HG02884 (cell line): ENCODE measurements at regions not wholly inside any gene's neighbourhood (a gene's known extent, or its start where the extent isn't known, plus 50 kb on each side); places are given as distances from the start of the nearest gene placed in this dataset.
A peak's percentile ranks its signal among the peaks of the same experiment; 100 is the strongest.
"Not testable (repeated sequence)": the region's sequence is repeated elsewhere in the genome, so short reads cannot be mapped to it uniquely, and the experiment has no call there.

Experiments
- ATAC-seq: cut with Tn5 transposase; IDR thresholded peaks from one replicate; pipeline ENCODE4 v1.9.1; 2021; ENCODE audit warnings: mild to moderate bottlenecking, moderate library complexity; ENCODE audit not compliant: unreplicated experiment

GRCh38 chr6:160804639-160805038 lies 102.6 kb downstream of the PLG start:
- no peak for ATAC-seq

GRCh38 chr6:160808263-160808662 lies 106.2 kb downstream of the PLG start:
- no peak for ATAC-seq

- no peak for ATAC-seq
Measured at GRCh38 chr6:160810238-160810637, 108.2 kb downstream of the PLG start.

GRCh38 chr6:160812097-160812496 lies 110.1 kb downstream of the PLG start:
- no peak for ATAC-seq

GRCh38 chr6:160818934-160819333 lies 116.9 kb downstream of the PLG start:
- no peak for ATAC-seq

GRCh38 chr6:160820661-160821060 lies 118.6 kb downstream of the PLG start:
- ATAC-seq: not testable (repeated sequence)

GRCh38 chr6:160831739-160832138 lies 129.7 kb downstream of the PLG start:
- no peak for ATAC-seq

- no peak for ATAC-seq
Measured at GRCh38 chr6:160832422-160832821, 130.4 kb downstream of the PLG start.

- ATAC-seq: no peak
Measured at GRCh38 chr6:160837146-160837545, 135.1 kb downstream of the PLG start.

- no peak for ATAC-seq
Measured at GRCh38 chr6:160851031-160851430, 140.5 kb upstream of the MAP3K4 start.

- ATAC-seq: no peak
Measured at GRCh38 chr6:160853946-160854345, 137.6 kb upstream of the MAP3K4 start.

GRCh38 chr6:160858886-160859285 lies 132.7 kb upstream of the MAP3K4 start:
- no peak for ATAC-seq

GRCh38 chr6:160859822-160860221 lies 131.7 kb upstream of the MAP3K4 start:
- no peak for ATAC-seq

- no peak for ATAC-seq
Measured at GRCh38 chr6:160861824-160862223, 129.7 kb upstream of the MAP3K4 start.

GRCh38 chr6:160863782-160864181 lies 127.8 kb upstream of the MAP3K4 start:
- ATAC-seq: no peak

GRCh38 chr6:160871320-160871719 lies 120.2 kb upstream of the MAP3K4 start:
- peak; percentile 91 for ATAC-seq

- no peak for ATAC-seq
Measured at GRCh38 chr6:160881148-160881808, 110.3 kb upstream of the MAP3K4 start.

- no peak for ATAC-seq
Measured at GRCh38 chr6:160882006-160882405, 109.6 kb upstream of the MAP3K4 start.

- no peak for ATAC-seq
Measured at GRCh38 chr6:160882791-160883279, 108.7 kb upstream of the MAP3K4 start.

GRCh38 chr6:160883560-160883959 lies 108.0 kb upstream of the MAP3K4 start:
- no peak for ATAC-seq

GRCh38 chr6:160883999-160884398 lies 107.6 kb upstream of the MAP3K4 start:
- no peak for ATAC-seq

- not testable (repeated sequence) for ATAC-seq
Measured at GRCh38 chr6:160889148-160889547, 102.4 kb upstream of the MAP3K4 start.

- no peak for ATAC-seq
Measured at GRCh38 chr6:160891690-160892089, 99.9 kb upstream of the MAP3K4 start.
